GM12891 (cell line): ENCODE measurements at regions not wholly inside any gene's neighbourhood (a gene's known extent, or its start where the extent isn't known, plus 50 kb on each side); places are given as distances from the start of the nearest gene placed in this dataset.

Source experiments
- PAX5 ChIP-seq: IDR thresholded peaks from 2 replicates; pipeline ENCODE4 v1.6.1; 2011; ENCODE audit warnings: low read length, moderate library complexity, mild to moderate bottlenecking; ENCODE audit not compliant: insufficient read depth, severe bottlenecking
- POLR2A ChIP-seq: IDR thresholded peaks from 2 replicates; pipeline ENCODE4 v1.6.1; 2011; ENCODE audit warnings: low read depth, low read length, control low read depth
- POLR2AphosphoS5 ChIP-seq: IDR thresholded peaks from 2 replicates; pipeline ENCODE4 v1.6.1; 2011; ENCODE audit warnings: low read depth, low read length, control low read depth
- POU2F2 ChIP-seq: IDR thresholded peaks from 2 replicates; pipeline ENCODE4 v1.6.1; 2011; ENCODE audit warnings: low read depth, mild to moderate bottlenecking, control low read depth, low read length, moderate library complexity
- TAF1 ChIP-seq: IDR thresholded peaks from 2 replicates; pipeline ENCODE4 v1.6.1; 2011; ENCODE audit warnings: low read depth, low read length, control low read depth

DNA sequence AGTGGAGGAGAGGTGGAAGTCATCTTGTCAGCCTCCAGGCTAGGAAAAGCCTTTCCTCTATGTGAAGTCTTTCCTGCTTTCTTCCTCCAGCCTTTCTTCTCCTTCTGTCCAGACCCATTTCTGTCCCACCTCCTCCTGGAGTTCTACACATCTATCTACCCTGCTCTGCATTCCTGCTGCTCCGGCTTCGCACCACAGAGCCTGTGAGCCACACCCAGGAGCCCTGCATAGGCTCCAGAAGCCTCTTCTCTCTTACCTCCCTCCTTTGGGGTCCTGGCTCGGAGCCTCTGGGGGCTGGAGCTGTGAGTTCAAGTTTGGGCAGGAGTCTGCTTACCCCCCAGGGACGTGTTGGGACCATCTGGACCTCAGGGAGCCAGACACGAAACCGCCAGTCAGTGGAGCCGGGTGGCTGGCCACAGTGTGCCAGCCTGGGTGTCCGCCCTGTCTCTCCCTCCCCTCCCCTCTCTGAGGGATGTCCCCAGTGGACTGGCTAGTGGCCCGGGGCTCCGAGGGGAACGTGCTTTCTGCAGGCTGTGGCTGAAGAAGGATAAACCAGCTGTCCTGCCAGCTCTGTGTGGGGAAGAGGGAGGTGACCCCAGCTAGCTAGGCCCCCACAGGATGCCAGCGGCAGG lies 99.2 kb downstream of the VEGFA start:
- TF ChIP-seq POLR2A, result no peak
- no peak for TF ChIP-seq POLR2AphosphoS5
- no peak for TF ChIP-seq POU2F2
- TF ChIP-seq TAF1, result no peak
- no peak for TF ChIP-seq PAX5
